ENCODE measurements at regions not wholly inside any gene's neighbourhood (a gene's known extent, or its start where the extent isn't known, plus 50 kb on each side); places are given as distances from the start of the nearest gene placed in this dataset.

- no peaks in the 10 kb centered on the region for H3K79me2 ChIP-seq (ENCODE audit: control insufficient read depth, insufficient read depth, low read length)
- dilution Hi-C loops (cut with MboI; ENCODE audit: extremely low pct_ligation_motif_present, low sequenced_read_pairs) (no loop called here), intact Hi-C loops (cut with micrococcal nuclease) (no loop called here)
- H3K9me1 ChIP-seq (replicated peaks; ENCODE audit: control insufficient read depth, extremely low read depth, insufficient read depth, low read length), result no peaks in the 10 kb centered on the region
- TF ChIP-seq GATA2 (IDR thresholded peaks at IDR 0.05; ENCODE audit: insufficient read depth, insufficient read length, low read depth, low read length) (no peak), POLR2AphosphoS5 (IDR thresholded peaks at IDR 0.05; ENCODE audit: insufficient read depth, low read depth, low read length) (no peak), MAX (IDR thresholded peaks at IDR 0.05; ENCODE audit: insufficient read depth, insufficient read length) (no peak), POLR2A (IDR thresholded peaks at IDR 0.05; ENCODE audit: low read depth, low read length) (no peak), CTCF (IDR thresholded peaks at IDR 0.05; ENCODE audit: extremely low read depth in 1 of 2, insufficient read depth in 1 of 2, low read depth in 1 of 2, low read length in 2 of 2) (no peak), EZH2 (IDR thresholded peaks at IDR 0.05; ENCODE audit: borderline replicate concordance, low read depth, low read length, severe bottlenecking) (no peak), MYC (IDR thresholded peaks at IDR 0.05; ENCODE audit: low read depth, low read length) (no peak), JUN (IDR thresholded peaks at IDR 0.05; ENCODE audit: borderline replicate concordance, insufficient read depth, insufficient read length, low read depth) (no peak), FOS (IDR thresholded peaks at IDR 0.05; ENCODE audit: borderline replicate concordance, insufficient read depth, low read length) (no peak)
- DNase-seq (ENCODE audit: low read depth, low spot score), result no peak
- ChIA-PET POLR2A (no interaction called here), CTCF (no interaction called here)
- no peak overlapping the region for H3K27ac ChIP-seq (ENCODE audit: insufficient read depth, low read depth, low read length)
- no peaks in the 10 kb centered on the region for H3K27me3 ChIP-seq (ENCODE audit: control insufficient read depth in 2 of 2, insufficient read depth in 2 of 2, low read length in 2 of 2)
- H3K9ac ChIP-seq (replicated peaks; ENCODE audit: extremely low read depth, insufficient read depth, low read length), result no peak overlapping the region
- FAIRE-seq, result no peak
- no peak overlapping the region for H3K4me2 ChIP-seq (ENCODE audit: insufficient read depth, low read length)
- no peak overlapping the region for H3K4me3 ChIP-seq (replicated peaks in 1 of 3; ENCODE audit: insufficient read depth in 1 of 3, low read depth in 1 of 3, low read length in 3 of 3)
- no peaks in the 10 kb centered on the region for H3K36me3 ChIP-seq (ENCODE audit: control insufficient read depth in 2 of 2, extremely low read depth in 1 of 2, insufficient read depth in 2 of 2, low read length in 2 of 2)
- H3K9me3 ChIP-seq (replicated peaks; ENCODE audit: control insufficient read depth, insufficient read depth, low read length), result peaks cover 2% of the 10 kb centered on the region
- no TSS peak for BruUV-seq (replicated peaks)
- no peak overlapping the region for H2AFZ ChIP-seq (ENCODE audit: low read depth, low read length)
- no peaks in the 10 kb centered on the region for H4K20me1 ChIP-seq (replicated peaks; ENCODE audit: control insufficient read depth, extremely low read depth, insufficient read depth, low read length)
- H3K4me1 ChIP-seq (ENCODE audit: control insufficient read depth, extremely low read depth, insufficient read depth, low read length), result no peaks in the 10 kb centered on the region
Measured at GRCh38 chr9:1536522-1537170, 478.5 kb upstream of the SMARCA2 start.

Data from endothelial cell of umbilical vein (primary cell).